Lower leg skin (tissue), 4 donors: ENCODE measurements at regions not wholly inside any gene's neighbourhood (a gene's known extent, or its start where the extent isn't known, plus 50 kb on each side); places are given as distances from the start of the nearest gene placed in this dataset.

Source experiments
- DNase-seq, 2 donors: peaks; one replicate each; pipeline ENCODE4 v3.0.0-alpha.2; 2019; ENCODE audit warnings: low spot score in 2 of 2
- H3K4me3 ChIP-seq: fragments of 200-600 bp; sonication (generic); 2 replicates; pipeline ENCODE4 v1.5.1; 2017; ENCODE audit warnings: mild to moderate bottlenecking, low read depth; ENCODE audit not compliant: poor library complexity, severe bottlenecking
- POLR2A ChIP-seq, 2 donors: fragments of 450-650 bp; IDR thresholded peaks; one replicate each; pipeline ENCODE4 v1.6.1; 2016 to 2017; ENCODE audit warnings: antibody characterized with exemption in 2 of 2, mild to moderate bottlenecking in 1 of 2, moderate library complexity in 1 of 2
- WGBS, 2 donors: methylation state at CpG; one replicate each; pipeline ENCODE4 v1.1.5; 2018; 5-methylcytosine and 5-hydroxymethylcytosine counted together
- intact Hi-C: fragments of 100-400 bp; cut with DNase I; formaldehyde crosslinking; loops from one replicate; pipeline ENCODE4 v1.15.0; 2023; ENCODE audit warnings: low total_unique reads
- TF ChIP-seq, protein P1 (sequence below), 3 donors: fragments of 450-650 bp; IDR thresholded peaks; one replicate each; pipeline ENCODE4 v1.5.1; 2016; ENCODE audit warnings: antibody characterized with exemption in 3 of 3, mild to moderate bottlenecking in 3 of 3, moderate library complexity in 2 of 3

GRCh38 chr13:72545030-72545719 lies 182.3 kb downstream of the MZT1 start:
- intact Hi-C loops = no loop called here
- TF ChIP-seq POLR2A (IDR thresholded peaks at IDR 0.05) = no peak
- TF ChIP-seq, protein P1, sequence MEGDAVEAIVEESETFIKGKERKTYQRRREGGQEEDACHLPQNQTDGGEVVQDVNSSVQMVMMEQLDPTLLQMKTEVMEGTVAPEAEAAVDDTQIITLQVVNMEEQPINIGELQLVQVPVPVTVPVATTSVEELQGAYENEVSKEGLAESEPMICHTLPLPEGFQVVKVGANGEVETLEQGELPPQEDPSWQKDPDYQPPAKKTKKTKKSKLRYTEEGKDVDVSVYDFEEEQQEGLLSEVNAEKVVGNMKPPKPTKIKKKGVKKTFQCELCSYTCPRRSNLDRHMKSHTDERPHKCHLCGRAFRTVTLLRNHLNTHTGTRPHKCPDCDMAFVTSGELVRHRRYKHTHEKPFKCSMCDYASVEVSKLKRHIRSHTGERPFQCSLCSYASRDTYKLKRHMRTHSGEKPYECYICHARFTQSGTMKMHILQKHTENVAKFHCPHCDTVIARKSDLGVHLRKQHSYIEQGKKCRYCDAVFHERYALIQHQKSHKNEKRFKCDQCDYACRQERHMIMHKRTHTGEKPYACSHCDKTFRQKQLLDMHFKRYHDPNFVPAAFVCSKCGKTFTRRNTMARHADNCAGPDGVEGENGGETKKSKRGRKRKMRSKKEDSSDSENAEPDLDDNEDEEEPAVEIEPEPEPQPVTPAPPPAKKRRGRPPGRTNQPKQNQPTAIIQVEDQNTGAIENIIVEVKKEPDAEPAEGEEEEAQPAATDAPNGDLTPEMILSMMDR (IDR thresholded peaks at IDR 0.05) = no peak
- DNase-seq = no peak
- H3K4me3 ChIP-seq = no peak overlapping the region
- WGBS, 2 donors = 81 to 90% methylated on average over 4 of the region's 4 CpGs

- intact Hi-C loops = no loop called here
- TF ChIP-seq, protein P1 (IDR thresholded peaks at IDR 0.05) = no peak
- TF ChIP-seq POLR2A (IDR thresholded peaks at IDR 0.05) = no peak
- no peak overlapping the region for H3K4me3 ChIP-seq
- WGBS, 2 donors = 71 to 82% methylated on average over 2 of the region's 2 CpGs
- DNase-seq = no peak
These were observed 183.4 kb downstream of the MZT1 start for GRCh38 chr13:72544042-72544441.

GRCh38 chr13:72542241-72542640 lies 185.2 kb downstream of the MZT1 start:
- intact Hi-C loops = no loop called here

DNA sequence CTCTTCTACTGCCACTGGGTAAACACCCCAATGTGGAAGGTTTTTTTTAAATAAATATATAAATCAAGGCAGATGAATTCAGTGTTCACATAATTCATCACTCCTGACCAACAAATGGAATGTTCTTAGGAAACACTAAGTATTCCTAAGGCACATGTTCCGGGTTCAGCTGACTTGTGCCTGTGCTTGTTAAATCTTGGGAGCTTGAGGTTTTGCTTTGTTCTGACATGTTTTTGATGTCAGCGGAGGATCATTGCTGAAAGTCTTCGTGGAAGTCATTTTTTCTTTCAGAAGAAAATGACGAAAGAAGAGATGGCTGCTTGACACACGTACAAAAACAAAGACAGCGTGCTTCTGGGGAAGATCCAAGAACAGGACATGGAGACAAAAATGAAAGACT lies 185.8 kb downstream of the MZT1 start:
- H3K4me3 ChIP-seq = no peak overlapping the region
- no peak for DNase-seq
- intact Hi-C loops = no loop called here
- TF ChIP-seq, protein P1 (IDR thresholded peaks at IDR 0.05) = no peak
- no peak for TF ChIP-seq POLR2A (IDR thresholded peaks at IDR 0.05)
- 42 to 48% methylated on average over 6 of the region's 6 CpGs for WGBS, 2 donors

More at GRCh38 chr13:72542241-72542640, 185.2 kb downstream of the MZT1 start:
- DNase-seq = no peak
- 77 to 78% methylated on average over 3 of the region's 3 CpGs for WGBS, 2 donors
- TF ChIP-seq, protein P1 (IDR thresholded peaks at IDR 0.05) = no peak
- H3K4me3 ChIP-seq = no peak overlapping the region

- WGBS, 2 donors = 90 to 93% methylated on average over 4 of the region's 4 CpGs
- intact Hi-C loops = no loop called here
- no peak for DNase-seq
- H3K4me3 ChIP-seq = no peak overlapping the region
- TF ChIP-seq, protein P1 (IDR thresholded peaks at IDR 0.05) = no peak
- no peak for TF ChIP-seq POLR2A (IDR thresholded peaks at IDR 0.05)
These were observed 186.5 kb downstream of the MZT1 start for GRCh38 chr13:72540881-72541280.

- no peak overlapping the region for H3K4me3 ChIP-seq
- intact Hi-C loops = no loop called here
- TF ChIP-seq, protein P1 (IDR thresholded peaks at IDR 0.05) = no peak
- no peak for TF ChIP-seq POLR2A (IDR thresholded peaks at IDR 0.05)
- DNase-seq = no peak
- WGBS, 2 donors = 44 to 45% methylated on average over 1 of the region's 1 CpG
These were observed 187.5 kb downstream of the MZT1 start for GRCh38 chr13:72539925-72540324.
